ENCODE measurements at regions not wholly inside any gene's neighbourhood (a gene's known extent, or its start where the extent isn't known, plus 50 kb on each side); places are given as distances from the start of the nearest gene placed in this dataset.
"Not testable (repeated sequence)": the region's sequence is repeated elsewhere in the genome, so short reads cannot be mapped to it uniquely, and the experiment has no call there.

DNA sequence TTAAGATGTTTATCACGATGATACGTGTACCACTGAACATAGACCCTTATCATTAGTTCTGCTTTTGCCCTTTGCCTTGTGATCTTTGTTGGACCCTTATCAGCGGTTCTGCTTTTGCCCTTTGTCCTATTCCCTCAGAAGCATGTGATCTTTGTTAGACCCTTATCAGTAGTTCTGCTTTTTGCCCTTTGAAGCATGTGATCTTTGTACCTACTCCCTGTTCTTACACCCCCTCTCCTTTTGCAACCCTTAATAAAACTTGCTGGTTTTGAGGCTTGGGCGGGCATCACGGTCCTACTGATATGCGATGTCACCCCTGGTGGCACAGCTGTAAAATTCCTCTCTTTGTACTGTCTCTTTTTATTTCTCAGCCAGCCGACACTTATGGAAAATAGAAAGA lies 117.0 kb downstream of the SDHAF3 start:
- not testable (repeated sequence) for DNase-seq

DNA sequence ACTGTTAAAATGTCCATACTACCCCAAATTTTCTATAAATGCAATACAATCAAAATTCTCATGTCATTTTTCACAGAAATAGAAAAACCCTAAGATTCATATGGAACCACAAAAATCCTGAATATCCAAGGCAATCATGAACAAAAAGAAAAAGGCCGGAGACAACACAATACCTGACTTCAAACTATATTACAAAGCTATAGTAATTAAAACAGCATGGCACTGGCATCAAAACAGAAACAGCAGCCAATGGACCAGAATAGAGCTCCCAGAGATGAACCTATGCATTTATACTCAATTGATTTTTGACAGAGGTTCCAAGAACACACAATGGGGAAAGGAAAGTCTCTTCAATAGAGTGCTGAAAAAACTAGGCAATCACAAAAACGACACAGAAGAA lies 128.8 kb downstream of the SDHAF3 start:
- DNase-seq: no peak

DNA sequence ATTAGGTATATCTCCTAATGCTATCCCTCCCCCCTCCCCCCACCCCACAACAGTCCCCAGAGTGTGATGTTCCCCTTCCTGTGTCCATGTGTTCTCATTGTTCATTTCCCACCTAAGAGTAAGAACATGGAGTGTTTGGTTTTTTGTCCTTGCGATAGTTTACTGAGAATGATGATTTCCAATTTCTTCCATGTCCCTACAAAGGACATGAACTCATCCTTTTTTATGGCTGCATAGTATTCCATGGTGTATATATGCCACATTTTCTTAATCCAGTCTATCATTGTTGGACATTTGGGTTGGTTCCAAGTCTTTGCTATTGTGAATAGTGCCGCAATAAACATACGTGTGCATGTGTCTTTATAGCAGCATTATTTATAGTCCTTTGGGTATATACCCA lies 140.7 kb downstream of the SDHAF3 start:
- DNase-seq: not testable (repeated sequence)

DNA sequence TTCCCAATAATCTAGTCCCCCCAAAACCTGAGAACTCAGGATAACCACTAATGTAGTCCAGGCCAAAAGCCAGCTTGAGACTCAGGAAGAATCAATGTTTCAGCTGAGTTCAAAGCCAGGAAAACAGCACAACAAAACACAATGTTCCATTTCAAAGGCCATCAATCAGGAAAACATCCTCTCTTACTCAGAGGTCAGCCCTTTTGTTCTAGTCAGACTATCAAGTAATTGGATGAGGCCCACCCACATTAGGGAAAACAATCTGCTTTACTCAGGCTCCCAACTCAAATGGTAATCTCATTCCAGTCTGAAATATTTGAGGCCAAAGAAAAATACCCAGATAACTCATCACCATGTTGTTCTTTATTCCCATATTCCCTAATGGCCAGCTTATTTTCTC lies 152.2 kb downstream of the SDHAF3 start:
- DNase-seq: no peak

DNA sequence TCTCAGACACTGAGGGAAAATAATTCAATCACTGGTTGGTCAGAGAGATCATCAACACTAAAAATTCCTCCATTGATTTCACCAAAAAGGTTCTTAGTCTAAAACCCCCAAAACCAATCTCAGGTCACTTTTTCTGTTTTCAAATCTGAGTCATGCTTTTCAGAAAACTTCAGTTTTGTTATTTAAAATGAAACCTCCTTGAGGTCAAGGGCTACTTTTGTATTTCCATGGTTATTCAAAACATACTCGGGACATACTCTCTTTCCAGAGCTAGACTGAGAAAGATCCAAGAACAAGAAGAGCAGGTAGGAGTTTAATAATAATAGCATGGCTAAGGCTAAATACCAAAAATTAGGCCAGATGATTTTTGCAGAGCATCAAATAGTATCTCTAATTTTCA lies 152.8 kb downstream of the SDHAF3 start:
- no peak for DNase-seq

DNA sequence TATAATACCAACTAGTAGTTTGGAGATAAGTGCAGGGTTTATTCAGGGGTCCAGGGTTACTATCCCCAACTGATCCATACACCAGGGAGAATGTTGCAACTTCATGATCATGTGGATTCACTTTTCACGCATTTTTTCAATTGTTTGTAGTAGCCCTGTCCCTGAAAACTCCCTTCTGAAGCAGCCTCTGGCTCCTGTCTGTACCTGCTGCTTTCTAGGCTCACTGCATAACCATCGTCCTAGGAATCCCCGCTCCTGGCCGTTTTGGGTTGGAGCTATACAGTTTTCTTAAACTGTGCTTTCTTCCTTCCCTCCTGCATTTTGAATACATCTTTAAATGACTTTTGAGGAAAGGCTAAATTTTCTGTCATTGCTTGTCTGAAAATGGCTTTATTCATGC lies 154.1 kb downstream of the SDHAF3 start:
- no peak for DNase-seq

DNA sequence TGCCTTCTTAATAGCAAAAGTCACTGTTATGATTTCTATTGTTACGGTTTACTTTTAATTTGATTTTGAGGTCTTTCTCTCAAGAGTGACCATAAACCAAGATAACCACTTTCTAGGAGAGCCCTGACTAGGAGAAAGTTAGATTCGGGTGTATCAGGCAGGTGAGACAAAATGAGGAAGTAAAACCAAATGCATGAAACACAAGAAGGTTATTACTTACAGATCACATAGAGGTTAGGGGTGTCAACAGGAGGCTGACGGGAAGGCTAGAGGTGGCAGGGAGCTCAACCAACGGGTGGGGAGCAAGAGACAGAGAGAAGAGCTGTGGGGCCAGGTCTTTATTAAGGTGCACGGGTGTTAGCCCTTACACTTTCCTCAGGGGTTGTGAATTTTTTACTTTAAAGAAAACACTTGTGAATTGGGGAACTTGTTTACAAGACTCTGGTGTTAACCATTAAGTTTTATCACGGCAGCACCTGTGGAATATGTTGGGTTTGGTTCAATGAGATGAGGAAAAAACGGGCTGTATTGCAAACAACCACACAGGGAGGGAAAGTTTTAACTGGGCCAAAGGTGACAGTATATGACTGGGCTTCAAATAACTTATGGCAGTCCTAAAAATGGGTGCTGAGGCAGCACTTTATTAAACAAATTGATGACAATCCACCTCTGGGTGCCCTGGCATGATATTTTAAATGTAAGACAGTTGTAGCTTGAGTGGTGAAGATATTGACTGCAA lies 154.9 kb downstream of the SDHAF3 start:
- no peak for DNase-seq

DNA sequence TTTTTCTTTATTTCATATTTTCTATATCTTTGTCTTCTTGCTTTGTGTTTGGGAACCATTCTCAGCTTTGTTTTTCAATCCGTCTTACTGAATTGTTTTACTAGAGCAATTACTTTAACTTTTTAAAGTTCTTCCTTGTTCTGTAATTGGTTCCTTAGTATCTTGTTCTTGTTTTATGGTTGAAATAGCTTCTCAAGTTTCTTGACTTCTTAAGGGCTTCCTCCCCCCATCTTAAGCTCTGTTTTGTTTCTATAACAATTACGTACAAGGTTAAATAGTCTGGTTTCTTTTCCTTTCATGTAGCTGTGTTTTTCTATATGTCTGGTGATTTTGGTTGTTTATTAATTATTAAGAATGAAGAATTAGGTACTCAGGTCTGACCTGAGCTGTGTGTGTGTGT lies 158.0 kb downstream of the SDHAF3 start:
- no peak for DNase-seq

DNA sequence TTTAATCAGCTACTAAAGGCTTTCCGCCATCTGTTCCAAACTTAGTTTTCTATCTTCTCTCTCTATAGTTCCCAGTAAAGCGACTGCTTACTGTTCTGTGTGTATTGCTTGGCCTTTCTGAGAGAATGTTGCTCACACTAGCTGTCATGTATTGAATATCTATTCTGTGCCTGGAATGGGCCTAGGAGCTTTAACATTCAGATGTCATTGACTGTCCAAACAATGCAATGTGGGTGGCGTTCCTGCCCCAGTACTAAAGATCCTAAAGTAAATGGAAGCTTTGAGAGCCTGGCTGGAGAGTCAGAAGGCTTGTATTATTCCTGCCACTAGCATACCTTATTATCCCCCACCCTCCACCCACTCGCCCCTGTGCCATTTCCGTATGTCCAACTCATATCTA lies 163.5 kb downstream of the SDHAF3 start:
- DNase-seq: no peak

DNA sequence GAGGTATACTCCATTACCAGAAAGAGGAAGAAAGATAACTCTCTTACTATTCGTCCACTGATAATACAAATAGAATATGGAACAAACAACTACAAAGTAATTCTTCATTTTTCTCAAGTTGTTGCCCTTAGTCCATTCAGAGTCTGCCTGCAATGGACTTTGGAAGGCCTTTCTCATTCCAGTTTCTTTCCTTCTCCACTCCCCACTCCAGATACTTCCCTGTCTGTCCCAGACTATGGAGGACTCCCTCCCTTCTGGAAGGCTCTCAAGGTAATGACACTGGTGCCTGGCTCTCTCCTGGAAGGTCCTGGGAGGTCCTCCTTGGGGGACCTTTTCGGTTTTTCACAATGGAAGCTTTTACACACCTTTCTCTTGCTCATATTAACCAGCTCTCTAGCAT lies 167.8 kb downstream of the SDHAF3 start:
- no peak for DNase-seq

DNA sequence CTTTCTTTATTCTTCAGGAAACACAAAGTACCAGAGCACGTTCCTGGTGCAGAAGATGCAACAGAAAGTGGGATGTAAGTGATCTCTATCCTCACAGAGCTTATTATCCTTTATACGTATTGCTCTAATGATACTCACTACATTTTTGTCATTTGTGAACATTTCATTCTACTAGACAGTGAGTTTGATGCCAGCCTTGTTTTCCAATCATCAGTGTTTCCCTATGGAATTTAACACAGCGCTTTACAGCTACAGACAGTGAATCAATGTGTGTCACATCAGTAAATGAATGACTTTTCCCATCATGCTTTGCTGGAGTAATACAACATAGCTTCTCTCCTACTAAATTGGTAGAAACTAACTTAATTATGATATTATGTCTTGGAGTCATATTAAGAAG lies 175.5 kb downstream of the SDHAF3 start:
- no peak for DNase-seq

DNA sequence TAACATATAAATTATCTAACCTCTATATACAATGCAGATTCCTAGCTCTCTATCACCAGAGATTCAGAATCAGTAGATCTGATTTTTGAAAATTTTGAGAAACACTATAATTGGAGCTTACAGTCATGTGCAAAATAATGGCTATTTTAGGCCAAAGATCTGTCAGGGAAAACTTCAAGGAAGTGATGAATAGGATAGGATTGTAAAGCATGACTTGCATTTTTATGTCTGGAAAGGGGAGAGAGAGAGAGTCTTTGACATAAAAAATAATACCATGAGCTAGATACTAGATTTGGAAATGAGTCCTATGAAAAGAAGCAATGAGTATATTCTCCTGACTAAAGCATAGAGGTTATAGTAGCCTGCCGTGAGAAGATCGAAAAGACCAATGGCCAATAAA lies 181.1 kb downstream of the SDHAF3 start:
- DNase-seq: no peak

DNA sequence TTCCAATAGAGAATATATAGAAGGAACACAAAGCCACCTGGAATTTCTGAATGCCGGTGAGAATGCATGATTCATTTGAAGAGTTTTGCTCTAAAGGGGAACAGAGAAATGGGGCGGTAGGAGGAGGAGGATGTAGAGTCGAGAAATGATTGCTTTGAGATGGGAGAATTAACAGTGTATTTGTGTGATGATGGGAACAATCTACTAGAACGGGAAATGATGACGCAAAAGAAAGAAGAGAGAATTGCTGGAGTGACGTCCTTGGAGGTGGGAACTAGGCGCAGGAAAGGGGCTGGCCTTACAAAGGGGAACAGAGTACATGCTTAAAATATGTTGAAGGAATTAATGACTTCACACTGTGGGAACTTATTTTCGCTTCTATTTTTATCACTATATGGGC lies 188.1 kb downstream of the SDHAF3 start:
- no peak for DNase-seq

DNA sequence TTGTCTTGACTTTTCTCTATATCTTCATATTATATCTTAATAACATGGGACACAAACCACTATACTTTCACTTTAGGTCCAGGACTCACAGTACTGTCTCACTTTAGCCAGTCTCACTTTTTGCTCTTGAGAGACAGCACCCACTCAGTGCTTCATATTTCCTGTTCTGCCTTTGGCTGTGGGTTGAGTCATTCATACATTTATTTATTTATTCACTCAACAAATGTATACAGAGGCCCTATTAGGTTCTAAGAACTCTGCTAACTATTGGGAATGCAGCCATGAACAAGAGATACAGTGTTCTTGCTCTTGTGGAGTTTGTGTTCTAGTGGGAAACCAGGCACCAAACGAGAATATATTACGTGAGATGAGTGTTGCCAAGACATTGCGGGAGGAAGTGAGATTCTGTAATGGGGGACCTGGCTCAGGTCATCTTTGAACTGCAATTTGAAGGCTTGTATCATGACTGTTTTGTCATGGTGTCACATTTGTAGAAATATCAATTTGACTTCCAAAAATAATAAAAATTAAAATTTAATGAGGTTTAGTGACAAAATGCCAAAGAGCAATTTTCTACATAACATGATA lies 190.1 kb downstream of the SDHAF3 start:
- DNase-seq: no peak

DNA sequence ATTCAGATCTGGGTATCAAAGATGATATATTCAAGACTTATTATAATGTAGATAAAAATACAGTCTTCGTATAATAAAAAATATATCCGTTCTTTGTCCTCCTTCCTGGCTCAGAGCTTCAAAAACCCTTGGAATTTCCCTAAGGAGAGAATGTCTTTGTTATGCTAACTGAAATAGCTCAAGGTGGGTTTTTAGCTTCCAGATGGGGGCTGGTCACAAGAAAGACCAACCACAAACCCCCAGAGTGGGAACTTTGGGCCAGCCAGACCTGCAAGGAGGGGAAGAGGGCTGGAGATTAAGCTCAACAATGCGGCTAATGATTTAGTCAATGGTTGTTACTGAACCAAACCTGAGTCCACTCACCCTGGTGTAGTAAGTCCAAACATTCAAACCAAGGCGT lies 196.4 kb downstream of the SDHAF3 start:
- no peak for DNase-seq

DNA sequence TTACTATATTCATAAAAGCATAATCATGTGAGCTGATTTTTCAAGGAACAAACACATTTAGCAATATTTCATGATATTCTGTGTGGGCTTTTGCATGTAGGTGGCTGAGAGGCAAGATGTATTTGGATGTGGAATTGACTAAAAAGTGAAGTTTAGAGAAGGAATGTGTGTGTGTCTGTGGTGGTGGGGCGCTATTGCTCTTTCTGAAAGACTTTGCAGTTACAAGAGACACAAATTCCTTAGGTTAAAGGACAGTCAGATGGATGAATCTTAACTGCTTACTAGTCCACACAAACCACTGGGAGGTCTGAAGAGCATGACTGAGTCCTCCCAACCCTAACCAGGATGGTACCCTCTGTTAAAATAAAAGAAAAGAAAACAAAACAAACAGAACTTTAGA lies 200.1 kb downstream of the SDHAF3 start:
- DNase-seq: no peak

DNA sequence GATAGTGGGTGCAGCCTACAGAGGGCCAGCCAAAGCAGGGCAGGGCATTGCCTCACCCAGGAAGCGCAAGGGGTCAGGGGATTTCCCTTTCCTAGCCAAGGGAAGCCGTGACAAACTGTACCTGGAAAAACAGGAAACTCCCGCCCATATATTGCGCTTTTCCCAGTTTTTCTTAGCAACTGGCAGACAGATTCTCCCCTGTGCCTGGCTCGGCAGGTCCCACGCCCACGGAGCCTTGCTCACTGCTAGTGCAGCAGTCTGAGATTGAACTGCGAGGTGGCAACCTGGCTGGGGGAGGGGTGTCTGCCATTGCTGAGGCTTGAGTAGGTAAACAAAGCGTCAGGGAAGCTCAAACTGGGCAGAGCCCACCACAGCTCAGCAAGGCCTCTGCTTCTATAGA lies 212.4 kb downstream of the SDHAF3 start:
- not testable (repeated sequence) for DNase-seq

DNA sequence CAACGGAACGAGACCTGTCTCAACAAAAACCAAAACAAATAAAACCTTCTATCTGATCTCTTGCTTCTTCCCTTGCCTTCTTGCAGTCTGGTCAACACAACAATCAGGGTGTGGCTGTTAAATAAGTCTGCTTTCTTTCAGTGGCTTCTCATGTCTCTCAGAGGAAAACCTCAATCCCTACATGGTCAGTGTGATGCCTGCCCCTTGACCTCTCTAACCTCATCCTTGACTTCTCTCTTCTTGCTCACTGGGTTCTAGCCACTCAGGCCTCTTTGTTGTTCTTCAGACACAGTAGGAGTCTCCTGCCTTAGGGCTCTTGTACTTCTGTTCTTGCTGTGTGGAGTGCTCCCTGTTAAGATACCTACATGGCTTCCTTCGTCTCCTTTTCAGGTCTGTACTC lies 220.4 kb downstream of the SDHAF3 start:
- no peak for DNase-seq

DNA sequence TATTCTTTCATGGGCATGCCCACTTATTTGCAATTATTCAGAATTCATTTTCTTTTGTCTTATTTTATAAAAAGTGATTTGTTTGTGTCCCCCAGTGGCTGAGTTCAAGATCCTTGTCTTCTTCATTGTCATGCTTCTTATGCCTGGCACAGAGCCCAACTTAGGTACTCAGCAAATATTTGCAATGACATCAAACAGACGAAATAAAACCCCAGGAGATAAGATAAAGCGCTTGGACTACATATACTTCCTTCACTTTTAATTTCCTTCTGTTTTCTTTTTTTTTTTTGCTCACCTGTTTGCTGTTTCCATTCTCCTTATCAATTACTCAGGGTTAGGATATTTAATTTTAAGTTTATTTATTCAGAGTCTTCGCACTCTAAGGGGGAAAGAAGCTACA lies 225.0 kb downstream of the SDHAF3 start:
- DNase-seq: no peak

DNA sequence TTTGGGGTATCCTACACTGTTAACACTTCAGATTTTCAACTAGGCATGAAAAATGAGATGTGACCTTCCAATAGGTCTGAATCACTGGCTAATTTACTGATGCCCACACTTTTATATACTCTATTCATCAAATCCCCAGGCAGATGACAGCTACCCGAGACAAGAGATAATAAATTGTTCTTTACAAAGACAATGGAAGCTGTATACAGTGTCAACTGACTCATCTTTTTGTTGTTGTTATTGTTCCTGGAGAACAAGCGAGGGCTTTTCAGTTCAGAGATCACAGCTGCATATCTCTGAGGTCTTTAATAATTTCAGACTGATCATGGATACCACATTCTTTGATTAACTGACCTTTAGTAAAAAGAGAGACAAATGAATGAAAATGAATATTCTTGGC lies 228.9 kb downstream of the SDHAF3 start:
- DNase-seq: no peak

DNA sequence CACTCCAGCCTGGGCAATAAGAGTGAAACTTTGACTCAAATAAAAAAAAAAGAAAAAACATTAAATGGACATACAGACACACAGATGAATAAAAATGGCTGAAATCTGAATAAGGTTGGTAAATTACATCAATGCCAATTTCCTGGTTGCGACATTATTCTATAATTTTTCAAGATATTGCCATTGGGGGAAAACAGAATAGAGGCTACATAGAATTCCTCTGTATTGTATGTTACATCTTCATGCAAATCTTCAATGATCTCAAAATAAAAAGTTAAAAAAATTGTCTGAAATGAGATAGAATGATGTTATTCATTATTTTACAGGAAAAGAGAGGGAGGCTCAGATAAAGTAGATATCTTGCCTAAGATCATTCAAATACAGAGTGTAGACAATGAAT lies 234.0 kb downstream of the SDHAF3 start:
- DNase-seq: no peak

DNA sequence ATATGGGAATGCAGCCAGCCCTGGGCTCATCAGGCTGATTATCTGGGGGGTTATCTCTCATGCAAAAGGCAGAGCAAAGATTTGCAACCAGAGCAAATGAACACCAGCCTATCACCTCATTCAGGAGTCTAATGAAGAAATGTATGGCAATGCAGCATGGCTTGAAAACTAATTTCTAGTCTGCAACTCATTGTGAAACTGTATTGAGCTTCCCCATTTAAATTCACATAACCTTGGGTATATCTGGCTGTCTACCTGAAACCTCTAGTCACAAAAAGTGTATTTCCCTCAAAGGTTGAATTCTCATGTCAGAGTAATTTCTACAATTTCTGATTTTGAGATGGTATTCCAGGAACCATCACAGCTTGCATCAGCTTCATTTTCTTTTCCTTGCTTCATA lies 240.0 kb downstream of the SDHAF3 start:
- no peak for DNase-seq

DNA sequence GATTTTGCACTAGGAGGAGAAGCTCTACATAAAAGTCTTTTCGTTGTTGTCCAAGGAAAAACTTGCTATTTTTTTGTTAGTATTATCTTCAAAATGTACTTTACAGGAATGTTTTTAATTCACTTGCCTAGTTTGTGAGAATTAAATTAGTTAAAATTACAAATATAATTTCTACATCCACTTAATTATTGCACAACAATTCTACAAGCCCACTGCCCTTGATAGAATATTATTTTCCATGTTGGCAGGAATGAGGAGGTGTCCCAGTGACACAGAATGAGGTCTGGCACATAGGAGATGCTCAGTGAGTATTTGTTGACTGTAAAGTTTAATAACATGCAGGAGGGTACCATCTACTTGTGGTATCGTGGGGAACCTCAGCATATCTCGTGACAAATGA lies 255.4 kb downstream of the SDHAF3 start:
- no peak for DNase-seq

DNA sequence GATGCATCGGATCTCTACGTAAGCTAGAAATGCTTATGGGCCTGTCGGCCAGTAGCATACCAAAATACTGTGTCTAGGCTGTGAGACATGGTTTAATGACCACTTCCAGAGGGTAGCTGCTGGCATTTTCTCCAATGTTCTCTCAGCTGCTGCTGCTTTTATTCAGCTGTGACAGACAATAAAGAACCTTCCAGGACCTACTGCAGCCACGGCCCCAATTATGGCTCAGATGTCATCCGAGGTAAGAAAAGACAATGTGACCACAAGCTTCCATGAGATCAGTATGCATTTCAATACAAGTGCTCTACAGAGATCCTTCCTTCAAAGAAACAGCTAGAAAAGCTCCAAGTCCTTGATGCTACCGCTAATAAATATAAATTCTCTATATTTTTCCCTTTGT lies 256.2 kb downstream of the SDHAF3 start:
- DNase-seq: no peak

DNA sequence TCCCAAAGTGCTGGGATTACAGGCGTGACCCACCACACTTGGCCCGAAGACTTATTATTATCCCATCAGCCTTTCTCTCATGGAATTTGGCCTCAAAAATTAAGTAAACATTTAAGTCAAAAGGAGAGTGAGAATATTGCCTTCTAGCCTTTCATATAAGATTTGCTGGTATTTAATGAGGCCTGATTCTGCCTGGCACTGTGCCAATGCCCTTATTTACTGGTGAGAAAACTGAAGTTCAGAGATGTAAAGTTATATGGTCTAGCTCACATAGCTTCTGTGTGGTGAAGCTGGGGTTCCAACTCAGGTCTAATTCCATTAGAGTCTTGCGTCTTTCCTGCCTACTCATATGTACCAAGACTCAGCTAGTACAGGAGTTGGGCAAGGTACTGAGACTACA lies 260.2 kb downstream of the SDHAF3 start:
- no peak for DNase-seq

Measured in 8988T (cell line).